ENCODE measurements at regions not wholly inside any gene's neighbourhood (a gene's known extent, or its start where the extent isn't known, plus 50 kb on each side); places are given as distances from the start of the nearest gene placed in this dataset.
A peak's percentile ranks its signal among the peaks of the same experiment; 100 is the strongest.

DNA sequence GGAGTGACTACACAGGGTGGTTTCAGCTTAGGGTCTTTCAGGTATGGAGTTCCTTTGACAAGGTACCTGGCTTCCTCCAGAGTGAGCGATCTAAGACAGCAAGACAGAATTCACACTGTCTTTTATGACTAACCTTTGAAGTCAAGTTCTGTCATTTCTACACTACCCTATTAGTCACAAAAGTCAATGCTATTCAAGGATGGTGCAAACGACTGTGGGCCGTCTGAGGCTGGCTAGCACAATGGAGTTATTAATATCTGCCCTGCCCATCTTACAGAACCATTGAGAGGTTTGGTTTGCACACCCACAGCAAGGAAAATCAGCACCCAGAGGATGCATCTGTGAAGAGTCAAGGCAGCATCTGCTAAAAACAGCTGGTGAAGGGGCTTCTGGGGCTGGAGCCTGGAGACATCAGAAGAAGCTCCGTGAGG lies 62.9 kb upstream of the XCR1 start:
- TF ChIP-seq, protein P1, sequence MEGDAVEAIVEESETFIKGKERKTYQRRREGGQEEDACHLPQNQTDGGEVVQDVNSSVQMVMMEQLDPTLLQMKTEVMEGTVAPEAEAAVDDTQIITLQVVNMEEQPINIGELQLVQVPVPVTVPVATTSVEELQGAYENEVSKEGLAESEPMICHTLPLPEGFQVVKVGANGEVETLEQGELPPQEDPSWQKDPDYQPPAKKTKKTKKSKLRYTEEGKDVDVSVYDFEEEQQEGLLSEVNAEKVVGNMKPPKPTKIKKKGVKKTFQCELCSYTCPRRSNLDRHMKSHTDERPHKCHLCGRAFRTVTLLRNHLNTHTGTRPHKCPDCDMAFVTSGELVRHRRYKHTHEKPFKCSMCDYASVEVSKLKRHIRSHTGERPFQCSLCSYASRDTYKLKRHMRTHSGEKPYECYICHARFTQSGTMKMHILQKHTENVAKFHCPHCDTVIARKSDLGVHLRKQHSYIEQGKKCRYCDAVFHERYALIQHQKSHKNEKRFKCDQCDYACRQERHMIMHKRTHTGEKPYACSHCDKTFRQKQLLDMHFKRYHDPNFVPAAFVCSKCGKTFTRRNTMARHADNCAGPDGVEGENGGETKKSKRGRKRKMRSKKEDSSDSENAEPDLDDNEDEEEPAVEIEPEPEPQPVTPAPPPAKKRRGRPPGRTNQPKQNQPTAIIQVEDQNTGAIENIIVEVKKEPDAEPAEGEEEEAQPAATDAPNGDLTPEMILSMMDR (IDR thresholded peaks at IDR 0.05; ENCODE audit: insufficient read depth, low read length, missing control alignments): no peak
- ChIA-PET CTCF (interaction anchor here (1.1 to 17.2 kb wide), 4 partner anchors 12 to 354 kb away, joined by 4 to 918 read pairs (median 34); partner anchors contain the start of gene CXCR6), POLR2A (no interaction called here)
- no peak overlapping the region for H3K4me3 ChIP-seq (ENCODE audit: low read depth, low read length)
- DNase-seq (ENCODE audit: low read depth, low spot score): no peak

DNA sequence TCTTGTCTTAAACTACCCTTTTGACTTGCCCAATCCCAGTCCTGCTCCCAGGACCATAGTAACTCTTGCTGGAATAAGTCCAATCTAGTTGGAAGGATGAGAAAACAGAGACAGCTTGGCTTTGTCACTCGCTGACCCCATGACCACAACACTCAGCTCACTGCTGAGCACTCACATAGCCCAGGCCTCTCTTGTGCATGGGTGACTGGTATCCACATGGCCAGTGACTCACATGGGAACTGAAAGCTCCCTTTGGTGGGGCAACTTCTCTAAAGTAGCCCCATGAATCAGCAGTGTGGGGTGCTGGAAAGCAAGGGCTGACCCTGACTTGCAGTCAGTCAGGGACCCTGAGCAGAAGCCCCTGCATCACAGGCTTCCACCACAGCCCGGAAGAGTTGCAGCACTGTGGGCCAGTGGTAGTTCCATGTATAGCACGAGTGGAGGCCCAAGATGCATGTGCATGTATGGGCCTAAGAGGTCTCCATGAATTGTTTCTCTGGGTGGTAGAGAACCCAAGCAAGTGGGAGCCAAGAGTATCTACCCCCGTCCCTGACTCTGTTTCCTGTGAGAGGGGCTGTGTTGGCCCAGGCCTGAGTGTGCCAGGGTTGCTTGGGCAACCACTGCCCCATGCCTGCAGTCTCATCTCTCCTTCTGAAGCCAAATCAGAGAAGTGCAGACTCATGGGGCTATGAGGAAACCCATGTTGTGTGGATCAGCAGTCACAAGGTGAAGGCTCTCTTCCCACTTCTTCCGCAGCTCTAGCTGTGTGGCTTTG lies 62.1 kb upstream of the XCR1 start:
- H3K4me3 ChIP-seq (ENCODE audit: low read depth, low read length): no peak overlapping the region
- TF ChIP-seq, protein P1 (IDR thresholded peaks at IDR 0.05; ENCODE audit: insufficient read depth, low read length, missing control alignments): no peak
- DNase-seq (ENCODE audit: low read depth, low spot score): peak; percentile 52
- ChIA-PET CTCF (interaction anchor here (0.8 to 17.2 kb wide), 6 partner anchors 11 to 354 kb away, joined by 3 to 918 read pairs (median 13); partner anchors contain the start of gene CXCR6), POLR2A (no interaction called here)

DNA sequence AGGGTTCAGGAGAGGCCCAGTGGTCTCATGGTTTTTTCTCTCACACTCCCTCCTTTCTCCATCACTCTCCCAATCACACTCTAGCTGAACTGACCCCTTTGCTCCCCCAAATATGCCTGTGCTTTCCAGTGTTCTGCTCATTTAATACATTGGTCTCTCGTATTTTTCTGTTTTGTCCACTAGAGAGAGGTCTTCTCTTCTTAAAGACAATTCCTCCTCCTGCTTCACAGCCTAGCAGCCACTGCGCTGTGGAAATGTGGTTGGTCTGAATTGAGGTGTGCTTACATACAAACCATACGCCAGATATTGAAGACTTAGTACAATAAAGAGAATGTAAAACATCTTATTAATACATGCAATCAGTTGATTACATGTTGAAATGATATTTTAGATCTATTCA lies 60.6 kb upstream of the XCR1 start:
- ChIA-PET CTCF (interaction anchor here (1.0 to 17.2 kb wide), 6 partner anchors 10 to 355 kb away, joined by 3 to 918 read pairs (median 15); partner anchors contain the start of genes CCR1 and CXCR6), POLR2A (no interaction called here)
- TF ChIP-seq, protein P1 (IDR thresholded peaks at IDR 0.05; ENCODE audit: insufficient read depth, low read length, missing control alignments): no peak
- no peak overlapping the region for H3K4me3 ChIP-seq (ENCODE audit: low read depth, low read length)
- DNase-seq (ENCODE audit: low read depth, low spot score): no peak

DNA sequence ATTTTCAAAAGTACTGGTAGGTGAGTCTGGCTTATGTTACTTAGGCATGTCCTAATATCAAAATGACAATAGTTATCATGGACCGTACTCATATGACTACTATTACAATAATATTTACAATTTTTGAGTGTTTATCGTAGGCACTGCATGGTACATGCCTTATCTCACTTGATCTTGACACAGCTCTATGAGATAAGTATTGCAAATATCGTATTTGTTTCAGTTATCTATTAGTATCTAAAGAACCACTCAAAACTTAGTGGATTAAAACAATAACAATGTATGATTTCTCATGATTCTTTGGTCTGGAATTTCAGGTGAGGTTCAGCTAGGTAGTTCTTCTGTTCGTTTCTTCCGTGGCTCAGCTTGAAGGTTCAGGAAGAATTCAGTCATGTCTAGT lies 59.7 kb upstream of the XCR1 start:
- CTCF ChIA-PET: interaction anchor here (0.6 to 17.2 kb wide), 6 partner anchors 9 to 575 kb away, joined by 3 to 918 read pairs (median 15); partner anchors contain the start of genes CCR1 and CXCR6
- H3K4me3 ChIP-seq (ENCODE audit: low read depth, low read length): no peak overlapping the region
- TF ChIP-seq, protein P1 (IDR thresholded peaks at IDR 0.05; ENCODE audit: insufficient read depth, low read length, missing control alignments): no peak
- POLR2A ChIA-PET: no interaction called here
- no peak for DNase-seq (ENCODE audit: low read depth, low spot score)

DNA sequence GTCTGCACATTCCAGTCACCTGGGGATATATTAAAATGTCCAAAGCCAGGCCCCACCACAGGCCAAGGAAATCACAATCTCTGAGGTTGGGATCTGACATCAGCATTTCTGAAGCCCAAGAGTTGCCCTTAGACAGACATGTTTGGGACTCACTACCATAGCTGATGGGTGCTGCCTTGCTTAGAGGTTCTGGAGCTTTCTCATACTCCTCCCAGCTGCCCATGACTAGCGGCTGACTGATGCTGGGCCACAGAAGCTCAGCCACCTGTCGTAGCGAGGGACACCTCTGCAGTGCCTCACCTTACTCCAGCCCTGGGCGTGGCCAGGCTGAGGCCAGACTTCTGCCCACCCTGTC lies 58.8 kb upstream of the XCR1 start:
- DNase-seq (ENCODE audit: low read depth, low spot score): no peak
- TF ChIP-seq, protein P1 (IDR thresholded peaks at IDR 0.05; ENCODE audit: insufficient read depth, low read length, missing control alignments): no peak
- no peak overlapping the region for H3K4me3 ChIP-seq (ENCODE audit: low read depth, low read length)
- CTCF ChIA-PET: interaction anchor here (1.0 to 17.2 kb wide), 3 partner anchors 8 to 292 kb away, joined by 3 to 918 read pairs (median 63); partner anchors contain the start of gene CXCR6
- POLR2A ChIA-PET: no interaction called here

DNA sequence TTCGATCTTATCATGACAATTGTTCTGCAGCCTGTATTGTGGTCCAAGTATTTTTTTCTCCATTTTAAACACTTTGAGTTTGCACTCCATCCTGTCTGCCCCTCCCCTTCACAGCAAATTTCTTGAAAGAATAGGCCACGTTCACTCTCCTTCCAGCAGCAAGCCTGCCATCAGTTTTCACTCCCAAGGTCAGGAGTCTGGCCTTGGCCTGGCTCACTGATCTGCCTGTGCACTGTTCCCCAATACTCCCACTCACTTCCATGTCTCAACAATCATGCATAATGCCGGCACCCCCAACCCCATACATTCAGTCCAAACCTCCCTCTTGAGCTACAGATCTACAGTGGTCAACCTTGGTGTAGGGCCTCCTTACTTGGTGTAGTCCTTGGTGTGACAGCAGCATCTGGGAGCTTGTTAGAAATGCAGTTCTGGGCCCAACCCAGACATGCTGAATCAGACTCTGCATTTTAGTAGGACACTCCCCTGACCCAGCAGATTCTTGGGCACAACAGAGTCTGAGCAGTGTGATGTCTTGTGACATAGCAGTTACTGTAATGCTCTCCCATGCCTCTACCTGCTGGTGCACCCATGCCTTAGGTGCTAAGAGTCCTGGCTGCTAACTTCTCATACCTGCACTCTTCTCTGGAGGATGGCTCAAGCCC lies 58.3 kb upstream of the XCR1 start:
- DNase-seq (ENCODE audit: low read depth, low spot score): no peak
- no peak overlapping the region for H3K4me3 ChIP-seq (ENCODE audit: low read depth, low read length)
- TF ChIP-seq, protein P1 (IDR thresholded peaks at IDR 0.05; ENCODE audit: insufficient read depth, low read length, missing control alignments): no peak
- ChIA-PET POLR2A (no interaction called here), CTCF (interaction anchor here (1.0 to 17.2 kb wide), 4 partner anchors 7 to 293 kb away, joined by 3 to 918 read pairs (median 33); partner anchors contain the start of gene CXCR6)
